Activated B cell treated with CpG ODN at 0.5 μM for 24 hours (primary cell): ENCODE measurements at regions not wholly inside any gene's neighbourhood (a gene's known extent, or its start where the extent isn't known, plus 50 kb on each side); places are given as distances from the start of the nearest gene placed in this dataset.

Source experiments
- ATAC-seq: fragments of 200-7000 bp; cut with Tn5 transposase; one replicate; pipeline ENCODE4 v1.10.0; 2021; ENCODE audit warnings: low read depth, mild to moderate bottlenecking, moderate library complexity
- CTCF ChIA-PET: fragments of 350-600 bp; sonication (Branson Sonifier 250); formaldehyde crosslinking; loops from one replicate; lab custom pipeline; 2021; ENCODE audit warnings: antibody characterized with exemption; lab: Charles Lee
- POLR2A ChIA-PET: fragments of 350-600 bp; sonication (Branson Sonifier 250); formaldehyde crosslinking; loops from one replicate; lab custom pipeline; 2021; ENCODE audit warnings: antibody characterized with exemption; lab: Charles Lee
- DNase-seq: peaks from one replicate; pipeline ENCODE4 v3.0.0; 2022
- H3K27ac Mint-ChIP-seq: one replicate; pipeline ENCODE4 v1.8.0; 2020; ENCODE audit warnings: mixed read lengths
- H3K27me3 Mint-ChIP-seq: one replicate; pipeline ENCODE4 v1.8.0; 2021; ENCODE audit warnings: mixed read lengths
- H3K36me3 Mint-ChIP-seq: one replicate; pipeline ENCODE4 v1.8.0; 2021; ENCODE audit warnings: low read depth, mixed read lengths
- H3K4me1 Mint-ChIP-seq: one replicate; pipeline ENCODE4 v1.8.0; 2021; ENCODE audit warnings: mixed read lengths
- H3K4me3 Mint-ChIP-seq: one replicate; pipeline ENCODE4 v1.8.0; 2020; ENCODE audit warnings: mild to moderate bottlenecking, mixed read lengths
- H3K9me3 Mint-ChIP-seq: one replicate; pipeline ENCODE4 v1.8.0; 2020; ENCODE audit warnings: mixed read lengths
- intact Hi-C: fragments of 100-400 bp; cut with micrococcal nuclease; formaldehyde crosslinking; loops from one replicate; pipeline ENCODE4 v1.15.1; 2024
- TF ChIP-seq, protein P1 (sequence below): fragments of 200-600 bp; IDR thresholded peaks from one replicate; pipeline ENCODE4 v1.8.0; 2022; ENCODE audit warnings: antibody characterized with exemption, mild to moderate bottlenecking

DNA sequence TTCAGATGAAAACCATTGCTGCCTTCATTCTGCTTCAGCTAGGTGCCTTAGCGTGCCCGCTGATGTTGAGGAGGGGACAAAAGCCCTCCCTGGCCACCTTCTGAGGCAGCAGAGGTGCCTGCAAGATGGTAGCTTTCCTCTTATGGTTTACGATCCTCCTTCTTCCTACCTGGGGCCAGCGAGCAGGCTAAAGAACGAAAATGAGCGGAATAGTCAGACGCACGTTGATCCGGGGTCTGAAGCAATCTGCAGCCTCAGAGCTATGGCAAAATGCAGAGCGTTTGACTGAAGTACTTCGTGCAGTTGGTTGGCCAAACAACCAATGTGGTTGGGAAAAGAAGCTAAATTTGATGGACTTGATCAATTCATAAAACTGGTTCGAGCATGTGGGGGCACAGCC lies 95.5 kb downstream of the GATA3 start:
- Mint-ChIP-seq H3K36me3 (no peaks in the 10 kb centered on the region), H3K4me3 (no peak overlapping the region), H3K9me3 (no peaks in the 10 kb centered on the region), H3K27me3 (peaks cover 4% of the 10 kb centered on the region), H3K27ac (no peak overlapping the region), H3K4me1 (no peaks in the 10 kb centered on the region)
- TF ChIP-seq, protein P1, sequence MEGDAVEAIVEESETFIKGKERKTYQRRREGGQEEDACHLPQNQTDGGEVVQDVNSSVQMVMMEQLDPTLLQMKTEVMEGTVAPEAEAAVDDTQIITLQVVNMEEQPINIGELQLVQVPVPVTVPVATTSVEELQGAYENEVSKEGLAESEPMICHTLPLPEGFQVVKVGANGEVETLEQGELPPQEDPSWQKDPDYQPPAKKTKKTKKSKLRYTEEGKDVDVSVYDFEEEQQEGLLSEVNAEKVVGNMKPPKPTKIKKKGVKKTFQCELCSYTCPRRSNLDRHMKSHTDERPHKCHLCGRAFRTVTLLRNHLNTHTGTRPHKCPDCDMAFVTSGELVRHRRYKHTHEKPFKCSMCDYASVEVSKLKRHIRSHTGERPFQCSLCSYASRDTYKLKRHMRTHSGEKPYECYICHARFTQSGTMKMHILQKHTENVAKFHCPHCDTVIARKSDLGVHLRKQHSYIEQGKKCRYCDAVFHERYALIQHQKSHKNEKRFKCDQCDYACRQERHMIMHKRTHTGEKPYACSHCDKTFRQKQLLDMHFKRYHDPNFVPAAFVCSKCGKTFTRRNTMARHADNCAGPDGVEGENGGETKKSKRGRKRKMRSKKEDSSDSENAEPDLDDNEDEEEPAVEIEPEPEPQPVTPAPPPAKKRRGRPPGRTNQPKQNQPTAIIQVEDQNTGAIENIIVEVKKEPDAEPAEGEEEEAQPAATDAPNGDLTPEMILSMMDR: no peak
- CTCF ChIA-PET: no interaction called here
- POLR2A ChIA-PET: no interaction called here
- intact Hi-C loops: no loop called here
- no peak for ATAC-seq
- DNase-seq: no peak

DNA sequence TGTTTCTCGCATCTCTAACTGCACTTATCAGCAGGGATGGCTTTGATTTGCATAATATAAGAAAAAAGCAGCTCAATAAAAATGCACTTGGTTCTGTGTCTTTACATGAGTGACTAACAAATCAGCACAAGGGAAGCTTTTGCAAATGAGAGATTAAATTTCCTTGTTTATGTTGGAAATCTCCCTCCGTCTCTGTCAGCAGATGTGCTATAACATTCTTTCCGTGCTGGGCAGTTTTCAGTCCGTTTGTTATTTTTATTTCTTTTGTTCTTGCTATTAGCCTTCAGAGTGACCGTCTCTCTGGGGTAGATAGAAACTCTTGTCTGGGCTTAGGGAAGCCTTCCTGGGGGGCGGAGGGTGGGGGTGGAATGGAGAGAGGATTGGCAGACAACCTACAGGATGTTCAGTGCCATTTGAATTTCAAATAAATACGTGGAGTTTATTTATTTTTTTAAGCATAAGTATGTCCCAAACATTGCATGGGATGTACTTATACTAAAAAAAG lies 96.0 kb downstream of the GATA3 start:
- Mint-ChIP-seq H3K4me1 (no peaks in the 10 kb centered on the region), H3K9me3 (no peaks in the 10 kb centered on the region), H3K4me3 (no peak overlapping the region), H3K36me3 (no peaks in the 10 kb centered on the region), H3K27ac (no peak overlapping the region), H3K27me3 (peaks cover 4% of the 10 kb centered on the region)
- ATAC-seq (no peak), DNase-seq (no peak)
- POLR2A ChIA-PET: no interaction called here
- CTCF ChIA-PET: no interaction called here
- TF ChIP-seq, protein P1: no peak
- intact Hi-C loops: no loop called here

GRCh38 chr10:8151086-8151485 lies 96.6 kb downstream of the GATA3 start:
- Mint-ChIP-seq H3K36me3 (no peaks in the 10 kb centered on the region), H3K27me3 (peaks cover 4% of the 10 kb centered on the region), H3K9me3 (no peaks in the 10 kb centered on the region), H3K4me3 (no peak overlapping the region), H3K4me1 (no peaks in the 10 kb centered on the region), H3K27ac (no peak overlapping the region)
- ChIA-PET CTCF (no interaction called here), POLR2A (no interaction called here)
- intact Hi-C loops: no loop called here
- ATAC-seq: no peak
- no peak for DNase-seq
- TF ChIP-seq, protein P1: no peak

GRCh38 chr10:8156918-8157317 lies 102.4 kb downstream of the GATA3 start:
- H3K27ac Mint-ChIP-seq: no peak overlapping the region
- ATAC-seq (no peak), DNase-seq (no peak)
- H3K27me3 Mint-ChIP-seq: no peaks in the 10 kb centered on the region
- intact Hi-C loops: no loop called here
- CTCF ChIA-PET: no interaction called here
- no peak overlapping the region for H3K4me3 Mint-ChIP-seq
- H3K4me1 Mint-ChIP-seq: no peaks in the 10 kb centered on the region
- no peaks in the 10 kb centered on the region for H3K9me3 Mint-ChIP-seq
- TF ChIP-seq, protein P1: no peak
- POLR2A ChIA-PET: no interaction called here
- H3K36me3 Mint-ChIP-seq: no peaks in the 10 kb centered on the region

DNA sequence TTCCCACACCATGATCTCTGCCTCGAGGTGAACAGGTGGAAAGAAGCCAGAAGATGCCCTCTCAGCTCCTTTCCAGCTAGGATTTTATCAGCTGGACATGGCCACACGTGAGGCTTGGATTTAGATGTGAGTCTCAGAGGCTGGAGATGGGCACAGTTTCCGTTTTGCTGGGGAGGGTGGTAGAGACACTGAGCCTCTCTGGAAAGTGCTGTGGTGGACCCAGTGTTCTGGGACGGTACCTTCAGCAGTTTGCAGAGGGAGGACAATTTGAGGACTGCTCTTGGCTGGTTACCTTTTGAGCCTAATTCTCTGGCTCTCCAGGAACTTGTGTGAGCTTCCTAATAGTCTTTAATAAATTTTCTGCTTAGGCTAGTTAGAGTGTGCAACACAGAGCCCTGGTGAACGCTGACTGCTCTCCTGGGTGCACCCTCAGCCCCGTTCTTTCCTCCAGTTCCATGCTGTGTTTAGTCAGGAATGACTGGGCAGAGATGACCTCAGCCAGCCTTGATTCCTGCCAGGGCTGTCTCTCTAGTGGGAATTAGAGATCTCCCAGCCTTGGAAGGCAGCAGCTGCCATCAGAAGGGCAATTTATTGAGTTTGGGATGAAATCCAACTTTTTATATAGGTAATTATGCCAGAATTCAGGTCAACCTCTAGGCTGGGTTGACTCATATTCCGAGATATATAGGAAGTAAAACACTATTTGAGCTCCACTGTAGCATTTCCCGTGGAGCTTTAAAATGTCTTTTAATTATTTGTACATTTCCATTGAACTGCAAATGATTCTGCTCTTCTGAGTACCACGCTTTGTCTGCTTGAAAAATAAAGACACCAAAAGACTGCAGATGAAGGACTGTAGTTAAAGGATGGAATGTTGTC lies 103.9 kb downstream of the GATA3 start:
- intact Hi-C loops: no loop called here
- ChIA-PET POLR2A (no interaction called here), CTCF (no interaction called here)
- Mint-ChIP-seq H3K36me3 (no peaks in the 10 kb centered on the region), H3K27ac (no peak overlapping the region), H3K4me1 (no peaks in the 10 kb centered on the region), H3K27me3 (no peaks in the 10 kb centered on the region), H3K9me3 (no peaks in the 10 kb centered on the region), H3K4me3 (no peak overlapping the region)
- DNase-seq: no peak
- ATAC-seq: no peak
- TF ChIP-seq, protein P1: no peak
